Sigmoid colon (tissue), 3 donors: ENCODE measurements at regions not wholly inside any gene's neighbourhood (a gene's known extent, or its start where the extent isn't known, plus 50 kb on each side); places are given as distances from the start of the nearest gene placed in this dataset.

ENCODE experiments used
- POLR2A ChIP-seq, 2 donors: fragments of 450-650 bp; IDR thresholded peaks; one replicate each; pipeline ENCODE4 v1.6.1; 2016; ENCODE audit warnings: antibody characterized with exemption in 2 of 2, mild to moderate bottlenecking in 2 of 2, moderate library complexity in 2 of 2
- TF ChIP-seq, protein P1 (sequence below), 4 experiments: fragments of 450-650 bp in 3 of 4; fragments of 200-600 bp in 1 of 4; IDR thresholded peaks; one replicate each; pipeline ENCODE4 v1.5.1; 2016 to 2019; ENCODE audit warnings: antibody characterized with exemption in 4 of 4, mild to moderate bottlenecking in 3 of 4, moderate library complexity in 2 of 4

DNA sequence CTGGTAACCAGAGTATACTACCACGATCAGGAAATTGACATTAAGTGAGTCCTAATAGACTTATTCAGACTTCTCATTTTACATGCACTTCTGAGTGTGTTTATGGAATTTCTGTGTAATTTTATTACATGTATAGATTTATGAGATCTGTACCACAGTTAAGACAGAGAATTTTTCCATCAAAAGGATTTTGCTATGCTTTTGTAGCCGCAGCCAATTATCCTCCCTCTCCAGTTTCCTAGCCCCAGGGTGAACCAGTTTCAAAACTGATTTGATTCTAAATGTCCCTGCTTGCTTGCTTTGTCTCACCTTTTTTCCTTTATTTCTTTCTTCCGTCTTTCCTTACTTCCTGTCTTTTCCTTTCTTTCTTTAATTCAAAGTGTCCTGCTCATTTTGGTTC is 661.2 kb upstream of the BCHE start:
- no peak for TF ChIP-seq POLR2A (IDR thresholded peaks at IDR 0.05)
- TF ChIP-seq, protein P1, sequence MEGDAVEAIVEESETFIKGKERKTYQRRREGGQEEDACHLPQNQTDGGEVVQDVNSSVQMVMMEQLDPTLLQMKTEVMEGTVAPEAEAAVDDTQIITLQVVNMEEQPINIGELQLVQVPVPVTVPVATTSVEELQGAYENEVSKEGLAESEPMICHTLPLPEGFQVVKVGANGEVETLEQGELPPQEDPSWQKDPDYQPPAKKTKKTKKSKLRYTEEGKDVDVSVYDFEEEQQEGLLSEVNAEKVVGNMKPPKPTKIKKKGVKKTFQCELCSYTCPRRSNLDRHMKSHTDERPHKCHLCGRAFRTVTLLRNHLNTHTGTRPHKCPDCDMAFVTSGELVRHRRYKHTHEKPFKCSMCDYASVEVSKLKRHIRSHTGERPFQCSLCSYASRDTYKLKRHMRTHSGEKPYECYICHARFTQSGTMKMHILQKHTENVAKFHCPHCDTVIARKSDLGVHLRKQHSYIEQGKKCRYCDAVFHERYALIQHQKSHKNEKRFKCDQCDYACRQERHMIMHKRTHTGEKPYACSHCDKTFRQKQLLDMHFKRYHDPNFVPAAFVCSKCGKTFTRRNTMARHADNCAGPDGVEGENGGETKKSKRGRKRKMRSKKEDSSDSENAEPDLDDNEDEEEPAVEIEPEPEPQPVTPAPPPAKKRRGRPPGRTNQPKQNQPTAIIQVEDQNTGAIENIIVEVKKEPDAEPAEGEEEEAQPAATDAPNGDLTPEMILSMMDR (IDR thresholded peaks at IDR 0.05), result no peak
